ENCODE measurements at regions not wholly inside any gene's neighbourhood (a gene's known extent, or its start where the extent isn't known, plus 50 kb on each side); places are given as distances from the start of the nearest gene placed in this dataset.

DNA sequence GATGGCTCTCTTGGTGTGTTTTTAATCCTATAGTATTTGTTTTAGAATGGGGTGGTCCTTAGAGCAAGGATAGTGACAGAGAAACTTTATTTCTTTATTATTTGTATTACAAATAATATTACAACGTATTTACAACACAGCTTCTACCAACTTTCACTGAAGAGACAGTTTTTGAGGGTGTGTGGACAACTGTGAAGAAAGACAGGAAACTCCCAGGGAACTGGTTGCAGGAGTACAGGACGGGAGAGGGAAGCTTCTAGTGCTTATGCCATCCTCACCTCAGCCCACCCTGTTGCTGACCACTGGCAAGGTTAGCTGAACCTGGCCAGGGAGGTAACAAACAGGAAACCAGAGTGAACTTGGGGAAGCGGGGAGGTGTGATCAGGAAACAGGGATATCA lies 251.7 kb downstream of the BCL11A start:
- Histone ChIP-seq H3K27me3 (no peaks in the 10 kb centered on the region), H3K9me3 (no peaks in the 10 kb centered on the region), H3K4me1 (peaks cover 0 to 7% (median 0%) of the 10 kb centered on the region in 9 donors), H3K4me3 (no peak overlapping the region), H3K27ac (no peak overlapping the region), H3K36me3 (no peaks in the 10 kb centered on the region)
- ATAC-seq (no peak), DNase-seq (no peak)
- WGBS, 2 donors, result 59 to 72% methylated on average over 3 of the region's 3 CpGs
- TF ChIP-seq, protein P1, sequence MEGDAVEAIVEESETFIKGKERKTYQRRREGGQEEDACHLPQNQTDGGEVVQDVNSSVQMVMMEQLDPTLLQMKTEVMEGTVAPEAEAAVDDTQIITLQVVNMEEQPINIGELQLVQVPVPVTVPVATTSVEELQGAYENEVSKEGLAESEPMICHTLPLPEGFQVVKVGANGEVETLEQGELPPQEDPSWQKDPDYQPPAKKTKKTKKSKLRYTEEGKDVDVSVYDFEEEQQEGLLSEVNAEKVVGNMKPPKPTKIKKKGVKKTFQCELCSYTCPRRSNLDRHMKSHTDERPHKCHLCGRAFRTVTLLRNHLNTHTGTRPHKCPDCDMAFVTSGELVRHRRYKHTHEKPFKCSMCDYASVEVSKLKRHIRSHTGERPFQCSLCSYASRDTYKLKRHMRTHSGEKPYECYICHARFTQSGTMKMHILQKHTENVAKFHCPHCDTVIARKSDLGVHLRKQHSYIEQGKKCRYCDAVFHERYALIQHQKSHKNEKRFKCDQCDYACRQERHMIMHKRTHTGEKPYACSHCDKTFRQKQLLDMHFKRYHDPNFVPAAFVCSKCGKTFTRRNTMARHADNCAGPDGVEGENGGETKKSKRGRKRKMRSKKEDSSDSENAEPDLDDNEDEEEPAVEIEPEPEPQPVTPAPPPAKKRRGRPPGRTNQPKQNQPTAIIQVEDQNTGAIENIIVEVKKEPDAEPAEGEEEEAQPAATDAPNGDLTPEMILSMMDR (IDR thresholded peaks at IDR 0.05), result no peak
- intact Hi-C loops (cut with DNase I), result no loop called here

DNA sequence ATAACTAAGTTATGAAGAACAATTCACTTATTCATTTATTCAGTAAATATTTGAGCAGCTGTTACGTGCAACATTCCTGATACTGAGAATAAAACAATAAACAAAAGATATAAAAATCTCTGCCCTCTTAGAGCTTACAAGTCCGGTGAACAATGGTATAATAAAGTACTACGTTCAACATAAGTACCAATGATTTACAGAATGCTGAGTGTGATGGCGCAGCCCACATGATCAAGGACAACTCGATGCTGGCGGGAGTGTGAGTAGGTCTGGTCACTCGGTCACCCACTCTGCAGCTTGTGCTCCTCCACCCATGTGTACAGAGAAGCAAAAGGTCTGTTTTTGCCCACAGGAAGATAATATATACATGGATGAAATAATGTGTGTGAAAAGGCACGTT lies 254.3 kb downstream of the BCL11A start:
- ATAC-seq (no peak), DNase-seq (no peak)
- Histone ChIP-seq H3K36me3 (no peaks in the 10 kb centered on the region), H3K4me3 (no peak overlapping the region), H3K27ac (no peak overlapping the region), H3K4me1 (peaks cover 0 to 7% (median 0%) of the 10 kb centered on the region in 9 donors), H3K9me3 (no peaks in the 10 kb centered on the region), H3K27me3 (peaks cover 0 to 5% (median 0%) of the 10 kb centered on the region in 7 donors)
- intact Hi-C loops (cut with DNase I), result no loop called here
- TF ChIP-seq, protein P1 (IDR thresholded peaks at IDR 0.05), result no peak
- WGBS, 2 donors, result 87 to 90% methylated on average over 8 of the region's 8 CpGs

DNA sequence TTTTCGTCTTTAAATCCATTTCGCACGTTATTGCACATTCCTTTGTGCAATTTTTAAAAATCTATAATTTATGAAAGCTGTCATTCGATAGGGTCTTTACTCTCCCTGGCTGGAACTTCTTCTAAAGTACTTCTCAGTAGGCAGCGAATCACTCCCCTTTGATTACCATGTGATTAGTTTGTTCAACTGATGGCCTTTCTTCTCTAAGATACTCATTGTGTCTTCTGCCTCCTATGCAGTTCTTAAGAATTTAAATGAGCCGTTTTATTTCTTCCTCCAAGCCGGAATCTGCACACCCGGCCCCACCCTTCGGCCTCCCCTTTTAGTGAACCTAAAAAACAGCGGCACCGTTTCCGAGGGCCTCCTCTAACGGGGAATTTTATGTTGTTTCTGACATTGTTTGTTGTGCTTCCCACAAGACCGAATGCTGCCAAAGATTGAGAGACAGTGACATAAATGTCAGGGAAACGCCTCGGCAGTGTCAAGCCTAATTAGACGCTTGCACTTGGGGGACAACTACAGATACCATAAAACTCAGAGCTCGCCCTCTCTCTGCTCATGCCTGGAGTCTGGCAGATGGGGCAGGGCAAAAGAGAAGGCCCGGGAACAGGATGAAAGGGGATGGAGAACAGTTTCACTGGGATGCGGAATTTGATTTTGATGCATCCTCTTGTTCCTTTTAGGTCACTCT lies 255.3 kb downstream of the BCL11A start:
- peaks cover 0 to 5% (median 0%) of the 10 kb centered on the region in 7 donors for H3K27me3 ChIP-seq
- peaks cover 0 to 2% (median 0%) of the 10 kb centered on the region in 9 donors for H3K4me1 ChIP-seq
- intact Hi-C loops (cut with DNase I), result no loop called here
- no peaks in the 10 kb centered on the region for H3K36me3 ChIP-seq
- H3K4me3 ChIP-seq, result no peak overlapping the region
- ATAC-seq, result no peak
- TF ChIP-seq, protein P1 (IDR thresholded peaks at IDR 0.05), result no peak
- DNase-seq, result no peak
- no peak overlapping the region for H3K27ac ChIP-seq
- WGBS, 2 donors, result 85 to 87% methylated on average over 20 of the region's 20 CpGs
- peaks cover 0 to 4% (median 0%) of the 10 kb centered on the region in 11 donors for H3K9me3 ChIP-seq

DNA sequence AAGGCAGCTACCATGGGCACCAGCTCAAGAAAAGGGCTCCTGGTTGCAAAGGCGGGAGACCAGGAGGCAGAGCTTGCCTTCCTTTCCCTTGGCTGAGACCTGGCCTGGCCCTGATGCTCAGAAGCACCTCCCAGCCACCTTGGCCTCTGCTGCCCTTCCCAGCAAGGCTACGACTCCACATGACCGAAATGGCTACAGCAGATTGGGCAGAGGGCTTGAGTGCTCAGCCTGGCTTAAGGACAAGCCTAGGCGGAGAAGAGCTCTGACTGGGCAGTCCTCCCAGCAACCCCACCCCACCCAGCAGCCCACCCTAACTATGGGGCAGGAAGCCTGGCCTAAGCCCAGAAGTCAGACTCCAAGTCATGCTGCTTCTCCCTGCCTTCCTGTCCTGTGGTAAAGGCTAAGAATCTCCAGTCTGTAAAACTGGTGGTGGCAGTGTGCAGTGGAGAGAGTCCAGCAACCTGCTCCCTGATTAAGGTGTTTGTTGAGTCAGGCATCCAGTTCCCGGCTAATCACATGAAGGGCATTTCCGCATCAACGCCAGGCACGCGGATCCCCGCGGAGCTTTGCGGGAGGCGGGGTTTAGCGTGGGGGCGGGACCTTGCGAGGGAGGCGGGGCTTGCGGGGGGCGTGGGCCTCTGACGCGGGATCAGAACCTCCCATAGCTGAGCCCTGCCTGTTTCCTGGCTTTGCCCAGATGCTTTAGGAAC lies 256.0 kb downstream of the BCL11A start:
- H3K36me3 ChIP-seq, result no peaks in the 10 kb centered on the region
- intact Hi-C loops (cut with DNase I), result no loop called here
- H3K9me3 ChIP-seq, result peaks cover 0 to 4% (median 0%) of the 10 kb centered on the region in 11 donors
- H3K4me1 ChIP-seq, result no peaks in the 10 kb centered on the region
- peaks cover 0 to 5% (median 0%) of the 10 kb centered on the region in 7 donors for H3K27me3 ChIP-seq
- WGBS, 2 donors, result 45 to 47% methylated on average over 21 of the region's 21 CpGs
- no peak overlapping the region for H3K4me3 ChIP-seq
- ATAC-seq (peak in 2 of 8 donors; percentile 55 to 77), DNase-seq (peak in 1 of 2 donors; percentile 14)
- TF ChIP-seq, protein P1 (IDR thresholded peaks at IDR 0.05), result no peak
- no peak overlapping the region for H3K27ac ChIP-seq

Data from heart right ventricle (tissue), 16 donors.